ENCODE measurements at regions not wholly inside any gene's neighbourhood (a gene's known extent, or its start where the extent isn't known, plus 50 kb on each side); places are given as distances from the start of the nearest gene placed in this dataset.

DNA sequence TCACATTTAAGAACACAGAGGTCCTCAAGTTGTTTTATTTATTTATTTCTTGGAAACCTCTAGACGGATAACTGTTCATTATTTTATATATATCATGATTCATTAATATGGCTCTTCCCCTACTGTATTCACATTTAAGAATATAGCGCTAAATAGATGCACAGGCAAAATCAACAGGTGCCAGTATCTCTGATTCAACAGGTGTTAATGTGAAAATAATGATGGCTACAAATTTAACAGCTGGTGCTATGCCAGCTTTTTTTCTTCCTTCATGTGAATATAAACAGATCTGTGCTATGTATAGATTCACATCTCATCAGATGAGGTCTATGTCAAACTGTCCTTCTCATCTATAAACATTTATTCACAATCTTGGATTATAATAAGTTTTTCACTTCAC is 218.5 kb upstream of the NR2F2 start:
- TF ChIP-seq, protein P1, sequence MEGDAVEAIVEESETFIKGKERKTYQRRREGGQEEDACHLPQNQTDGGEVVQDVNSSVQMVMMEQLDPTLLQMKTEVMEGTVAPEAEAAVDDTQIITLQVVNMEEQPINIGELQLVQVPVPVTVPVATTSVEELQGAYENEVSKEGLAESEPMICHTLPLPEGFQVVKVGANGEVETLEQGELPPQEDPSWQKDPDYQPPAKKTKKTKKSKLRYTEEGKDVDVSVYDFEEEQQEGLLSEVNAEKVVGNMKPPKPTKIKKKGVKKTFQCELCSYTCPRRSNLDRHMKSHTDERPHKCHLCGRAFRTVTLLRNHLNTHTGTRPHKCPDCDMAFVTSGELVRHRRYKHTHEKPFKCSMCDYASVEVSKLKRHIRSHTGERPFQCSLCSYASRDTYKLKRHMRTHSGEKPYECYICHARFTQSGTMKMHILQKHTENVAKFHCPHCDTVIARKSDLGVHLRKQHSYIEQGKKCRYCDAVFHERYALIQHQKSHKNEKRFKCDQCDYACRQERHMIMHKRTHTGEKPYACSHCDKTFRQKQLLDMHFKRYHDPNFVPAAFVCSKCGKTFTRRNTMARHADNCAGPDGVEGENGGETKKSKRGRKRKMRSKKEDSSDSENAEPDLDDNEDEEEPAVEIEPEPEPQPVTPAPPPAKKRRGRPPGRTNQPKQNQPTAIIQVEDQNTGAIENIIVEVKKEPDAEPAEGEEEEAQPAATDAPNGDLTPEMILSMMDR (IDR thresholded peaks at IDR 0.05), result no peak

DNA sequence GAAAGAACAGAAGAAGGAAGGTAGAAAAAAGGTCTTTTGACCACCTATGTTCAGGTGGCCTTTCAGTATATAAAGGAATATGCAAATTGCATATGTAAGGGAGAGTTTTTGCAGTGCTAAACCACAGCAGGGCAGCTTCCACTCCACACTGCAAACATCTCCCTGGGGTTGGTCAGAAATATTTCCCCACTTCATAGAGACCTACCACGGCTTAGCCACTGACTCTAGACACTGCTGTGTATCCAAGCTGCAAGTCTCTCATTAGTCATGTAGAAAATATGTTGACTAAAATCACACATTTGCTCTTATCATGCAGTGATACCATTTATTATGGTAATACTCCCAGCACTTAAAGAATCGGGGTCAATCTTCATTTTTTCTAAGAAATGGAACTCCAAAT is 214.9 kb upstream of the NR2F2 start:
- TF ChIP-seq, protein P1 (IDR thresholded peaks at IDR 0.05), result no peak

DNA sequence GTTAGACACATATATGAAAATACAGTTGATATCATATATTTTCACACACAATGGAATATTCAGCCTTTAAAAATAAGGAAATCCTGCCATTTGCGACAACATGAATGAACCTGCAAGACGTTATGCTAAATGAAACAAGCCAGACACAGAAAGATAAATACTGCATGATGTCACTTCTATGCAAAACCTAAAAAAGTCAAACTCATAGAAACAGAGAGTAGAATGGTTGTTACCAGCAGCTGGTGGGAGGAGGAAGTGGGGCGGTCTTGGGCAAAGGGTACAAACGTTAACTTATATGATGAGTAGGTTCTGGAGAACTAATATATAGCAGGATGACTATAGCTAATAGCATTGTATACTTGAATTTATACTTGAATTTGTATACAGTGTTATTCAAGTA is 213.2 kb upstream of the NR2F2 start:
- TF ChIP-seq, protein P1 (IDR thresholded peaks at IDR 0.05), result no peak

DNA sequence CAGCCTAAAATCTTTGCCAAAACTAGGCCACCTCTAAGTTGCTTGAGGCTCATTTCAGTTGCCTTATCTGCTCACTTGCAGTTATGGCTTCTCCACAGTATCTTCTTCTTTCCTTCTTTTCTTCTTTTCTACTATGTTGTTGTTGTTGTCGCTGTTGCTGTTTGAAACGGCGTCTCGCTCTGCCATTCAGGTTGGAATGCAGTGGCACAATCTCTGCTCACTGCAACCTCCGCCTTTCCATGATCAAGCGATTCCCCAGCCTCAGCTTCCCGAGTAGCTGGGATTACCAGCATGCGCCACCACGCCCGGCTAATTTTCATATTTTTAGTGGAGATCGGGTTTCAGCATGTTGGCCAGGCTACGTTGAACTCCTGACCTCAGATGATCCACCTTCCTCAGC is 210.8 kb upstream of the NR2F2 start:
- TF ChIP-seq, protein P1 (IDR thresholded peaks at IDR 0.05), result no peak

DNA sequence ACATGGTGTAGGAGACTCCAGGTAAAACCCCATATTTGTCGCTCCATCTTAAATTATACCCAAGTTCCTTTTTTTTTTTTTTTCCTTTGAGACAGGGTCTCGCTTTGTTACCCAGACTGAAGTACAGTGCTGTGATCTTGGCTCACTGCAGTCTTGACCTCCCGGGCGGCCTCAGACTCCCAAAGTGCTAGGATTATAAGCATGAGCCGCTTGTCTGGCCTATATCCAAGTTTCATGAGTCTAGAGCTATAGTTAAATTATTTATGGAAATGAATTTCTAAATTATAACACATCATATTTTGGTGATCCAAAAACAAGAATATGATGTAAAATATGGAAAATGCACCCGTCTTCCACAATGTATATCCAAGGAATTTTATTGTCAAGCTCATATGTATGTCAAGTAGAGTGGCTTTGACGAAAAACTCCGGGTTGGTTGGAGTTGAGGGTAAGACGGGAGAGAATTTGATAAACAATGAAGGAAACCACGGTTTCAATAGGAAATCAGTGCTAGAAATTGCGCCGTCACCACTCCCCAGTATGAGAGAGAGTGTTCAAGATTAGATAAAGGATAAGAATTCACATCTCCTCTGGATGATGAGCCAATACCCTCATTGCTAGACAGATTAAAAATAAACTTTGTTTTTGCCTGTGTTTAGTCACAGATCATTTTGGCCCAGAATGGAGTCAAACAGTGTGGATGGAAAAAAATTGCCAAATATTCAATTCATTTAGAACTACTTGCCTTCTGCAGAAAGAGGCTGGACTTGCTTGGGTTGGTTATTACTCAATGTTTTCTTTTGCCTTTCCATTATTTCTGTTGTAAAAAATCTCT is 209.2 kb upstream of the NR2F2 start:
- TF ChIP-seq, protein P1 (IDR thresholded peaks at IDR 0.05), result no peak

DNA sequence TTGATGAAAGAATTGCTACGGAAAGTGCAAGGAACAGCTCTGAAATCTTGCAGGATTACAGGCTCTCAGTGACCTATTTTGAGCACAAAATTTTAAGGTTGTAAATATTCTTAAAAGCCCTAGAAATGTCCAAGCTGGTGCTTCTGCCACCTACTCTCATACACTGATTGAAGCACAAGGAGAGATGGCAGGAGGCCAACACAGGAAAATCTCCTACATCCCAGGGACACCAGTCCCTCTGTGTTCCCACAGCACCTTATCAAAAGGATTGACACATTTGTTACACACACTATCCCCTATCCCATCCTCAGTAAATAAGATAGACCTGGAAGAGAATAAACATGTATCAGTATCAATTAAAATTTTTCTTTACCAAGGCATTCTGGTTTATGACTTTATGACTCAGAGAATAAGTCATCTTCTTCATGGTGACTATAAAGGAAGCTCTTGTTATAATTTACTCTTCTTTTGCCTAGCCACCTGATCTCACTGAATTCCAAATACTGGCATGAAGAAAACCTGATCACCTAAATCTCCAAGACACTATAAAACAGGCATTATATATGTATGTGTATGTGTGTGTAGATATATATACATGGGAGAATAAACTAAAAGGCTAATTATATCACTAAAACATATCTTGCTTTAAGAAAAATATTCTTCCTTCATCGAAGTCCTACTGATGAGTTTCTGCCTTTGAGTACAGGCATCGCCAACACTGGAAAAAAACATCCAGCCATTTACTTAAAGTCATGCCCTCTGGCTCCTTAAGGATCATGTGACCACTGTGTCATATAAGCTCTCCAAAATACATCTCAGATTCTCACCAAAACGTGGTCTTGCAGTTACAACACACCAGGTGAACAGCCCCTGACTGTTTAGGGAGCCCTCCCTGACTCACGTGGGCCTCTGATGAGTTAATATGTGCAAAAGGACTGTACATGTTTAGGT is 208.1 kb upstream of the NR2F2 start:
- TF ChIP-seq, protein P1 (IDR thresholded peaks at IDR 0.05), result no peak

DNA sequence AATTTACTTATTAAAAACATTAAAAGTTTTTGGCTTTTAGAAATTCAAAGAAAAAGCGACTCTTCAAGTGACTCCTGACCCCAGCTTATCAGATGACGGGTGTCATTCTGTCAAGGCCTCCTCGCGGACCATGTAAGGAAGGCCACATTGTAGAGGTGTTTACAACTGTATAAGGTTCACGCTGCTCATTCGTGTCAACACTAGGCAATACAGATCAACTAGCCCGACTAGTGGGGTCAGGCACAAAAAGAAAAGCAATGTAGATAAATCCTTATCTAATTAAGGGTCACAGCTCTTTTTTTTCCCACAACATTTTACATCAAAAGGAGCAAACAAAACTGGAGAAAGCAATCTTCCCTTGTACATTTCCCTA is 207.5 kb upstream of the NR2F2 start:
- TF ChIP-seq, protein P1 (IDR thresholded peaks at IDR 0.05), result no peak
